NCI-H748 (cell line): ENCODE measurements at regions not wholly inside any gene's neighbourhood (a gene's known extent, or its start where the extent isn't known, plus 50 kb on each side); places are given as distances from the start of the nearest gene placed in this dataset.
A peak's percentile ranks its signal among the peaks of the same experiment; 100 is the strongest.

Experiments
- DNase-seq: peaks from one replicate; lab custom pipeline; 2025; ENCODE audit not compliant: unreplicated experiment; lab: John Stamatoyannopoulos, UW

DNA sequence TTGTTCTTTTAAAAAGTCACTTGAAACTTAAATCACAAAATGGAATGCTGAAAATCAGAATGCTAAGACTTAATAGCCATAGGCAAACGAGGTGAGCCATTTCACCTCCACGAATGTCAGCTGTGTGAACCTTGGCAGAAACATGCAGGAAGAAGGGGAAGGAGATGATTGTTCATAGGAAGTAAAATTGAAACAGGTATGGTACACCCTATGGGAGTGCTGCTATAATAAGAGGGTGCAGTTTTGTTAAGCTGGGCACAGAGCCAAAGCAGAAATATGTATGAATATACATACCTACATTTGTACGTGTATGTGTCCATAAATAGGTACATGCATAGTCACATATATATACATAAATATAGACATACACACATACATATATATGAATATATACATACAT lies 51.0 kb upstream of the SPINK5 start:
- DNase-seq, result no peak

GRCh38 chr5:148011398-148012137 lies 52.2 kb upstream of the SPINK5 start:
- DNase-seq, result no peak

DNA sequence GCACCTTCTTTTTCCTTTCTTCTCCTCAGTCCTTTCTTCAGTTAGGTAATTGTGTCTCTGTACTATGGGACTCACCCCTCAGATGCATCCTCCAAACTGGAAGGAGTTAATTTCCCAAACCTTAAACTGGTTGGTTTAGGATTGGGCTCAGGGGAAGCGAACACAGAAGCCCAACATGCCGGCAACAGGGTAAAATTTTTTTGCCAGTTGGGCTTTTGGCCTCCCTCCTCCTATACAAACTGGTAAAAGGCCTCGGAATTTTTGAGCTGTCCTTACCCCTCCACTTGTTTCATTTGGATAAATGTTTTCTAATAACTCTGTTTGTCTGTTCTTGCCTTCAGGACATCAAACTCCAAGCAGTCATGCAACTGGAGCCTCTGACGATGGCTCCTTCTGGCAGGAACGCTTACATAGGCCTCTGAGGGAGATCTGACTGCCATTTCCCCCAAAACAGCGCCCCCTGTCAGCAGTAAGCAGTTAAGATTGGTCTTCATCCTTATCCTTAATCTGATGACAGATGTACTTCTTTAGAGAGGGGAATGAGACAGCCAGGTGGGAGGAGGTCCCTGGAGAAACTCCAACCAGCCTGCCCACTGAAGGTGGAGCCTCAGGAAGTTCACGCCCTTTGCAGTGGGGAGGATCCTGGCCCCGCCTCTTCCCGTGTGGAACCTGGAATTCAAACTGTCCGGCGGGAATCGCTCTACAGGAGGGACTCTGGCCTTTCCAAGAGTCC lies 57.8 kb upstream of the SPINK5 start:
- peak; percentile 8 for DNase-seq

GRCh38 chr5:148003226-148003625 lies 60.6 kb upstream of the SPINK5 start:
- no peak for DNase-seq

DNA sequence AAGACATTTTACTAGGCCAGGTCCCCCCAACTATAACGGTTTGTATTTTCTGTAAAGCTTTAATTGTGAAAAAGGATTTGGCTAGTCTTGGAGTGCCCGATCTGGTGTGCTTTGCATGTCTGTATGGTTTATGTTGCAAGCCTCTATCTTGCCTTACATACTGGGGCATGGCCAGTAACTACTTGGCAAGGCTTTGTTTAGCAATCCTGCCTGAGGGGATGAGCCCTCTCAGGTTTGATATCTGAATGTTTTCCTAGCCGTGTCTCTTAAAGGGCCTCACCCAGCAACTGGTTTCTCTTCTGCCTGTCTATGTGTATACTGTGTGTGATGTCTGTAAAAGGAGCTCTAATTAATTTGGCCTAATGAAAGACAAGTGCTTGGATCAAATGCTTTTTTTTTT lies 61.3 kb upstream of the SPINK5 start:
- DNase-seq, result no peak

DNA sequence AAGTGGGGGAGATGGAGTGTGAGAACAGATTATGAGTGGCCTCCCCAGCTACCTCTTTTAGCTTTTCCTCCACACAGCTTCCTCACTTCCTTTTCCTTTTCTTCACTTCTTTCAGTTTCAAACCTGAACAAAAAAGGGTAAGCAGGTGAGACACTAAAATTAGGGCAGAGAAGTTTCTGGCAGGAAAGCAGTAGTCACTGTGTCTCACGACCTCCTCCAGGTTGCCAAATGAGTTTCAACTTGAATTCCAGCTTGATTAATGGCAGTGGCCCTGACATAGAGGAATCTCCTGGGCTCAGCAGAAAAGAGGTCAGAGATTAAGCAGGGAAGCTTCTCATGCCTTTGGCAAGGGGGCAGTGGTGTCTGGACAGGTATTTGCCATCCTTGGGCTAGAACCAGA lies 63.7 kb upstream of the SPINK5 start:
- DNase-seq, result no peak

- DNase-seq, result no peak
Measured at GRCh38 chr5:147998704-147999103, 65.1 kb upstream of the SPINK5 start.

GRCh38 chr5:147997486-147997885 lies 66.3 kb upstream of the SPINK5 start:
- no peak for DNase-seq

GRCh38 chr5:147996379-147996778 lies 67.4 kb upstream of the SPINK5 start:
- no peak for DNase-seq

DNA sequence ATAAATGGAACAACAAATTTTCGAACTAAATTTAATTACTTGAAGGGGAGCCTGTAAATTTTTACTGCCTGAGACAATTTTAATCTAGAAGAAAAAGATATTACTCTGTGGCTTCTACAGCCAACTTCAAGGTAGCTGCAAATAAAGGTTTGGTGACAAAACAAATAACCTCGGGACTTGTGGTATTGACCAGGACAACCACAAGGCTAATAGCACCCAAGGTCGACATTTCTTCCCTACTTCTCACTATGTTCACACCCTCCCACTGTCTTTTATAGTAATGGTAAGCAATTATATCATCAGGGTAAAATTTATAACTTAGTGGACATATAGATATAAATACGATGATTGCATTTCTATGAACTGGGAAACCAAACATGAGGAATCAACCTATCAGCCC lies 67.9 kb upstream of the SPINK5 start:
- DNase-seq, result no peak

DNA sequence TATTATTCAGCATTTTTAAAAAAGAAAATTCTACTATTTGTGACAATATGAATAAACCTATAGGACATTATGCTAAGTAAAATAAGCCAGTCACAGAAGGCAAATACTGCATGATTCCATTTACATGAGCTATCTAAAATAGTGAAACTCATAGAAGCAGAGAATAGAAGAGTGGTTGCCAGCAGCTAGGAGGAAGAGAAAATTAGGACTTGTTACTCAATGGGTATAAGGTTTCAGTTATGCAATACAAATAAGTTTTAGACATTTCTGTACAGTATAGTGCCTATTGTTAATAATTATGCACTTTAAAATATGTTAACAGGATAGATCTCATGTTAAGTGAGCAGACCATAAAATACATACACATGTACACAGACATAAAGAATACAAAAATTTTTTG lies 73.8 kb upstream of the SPINK5 start:
- no peak for DNase-seq

DNA sequence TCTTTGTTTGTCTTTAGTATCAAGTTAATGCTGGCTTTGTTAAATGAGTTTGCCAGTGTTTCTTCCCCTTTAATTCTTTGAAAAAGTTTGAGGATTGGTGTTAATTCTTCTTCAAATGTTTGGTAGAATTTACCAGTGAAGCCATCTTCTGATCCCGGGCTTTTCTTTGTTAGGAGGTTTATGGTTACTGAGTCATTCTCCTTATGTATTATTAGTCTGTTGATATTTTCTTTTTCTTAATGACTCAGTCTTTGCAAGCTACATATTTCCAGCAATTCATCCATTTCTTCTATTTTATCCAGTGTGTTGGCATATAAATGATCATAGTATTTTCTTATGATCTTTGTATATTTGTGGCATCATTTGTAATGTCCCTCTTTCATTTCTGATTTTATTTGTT lies 74.5 kb upstream of the SPINK5 start:
- DNase-seq, result no peak

DNA sequence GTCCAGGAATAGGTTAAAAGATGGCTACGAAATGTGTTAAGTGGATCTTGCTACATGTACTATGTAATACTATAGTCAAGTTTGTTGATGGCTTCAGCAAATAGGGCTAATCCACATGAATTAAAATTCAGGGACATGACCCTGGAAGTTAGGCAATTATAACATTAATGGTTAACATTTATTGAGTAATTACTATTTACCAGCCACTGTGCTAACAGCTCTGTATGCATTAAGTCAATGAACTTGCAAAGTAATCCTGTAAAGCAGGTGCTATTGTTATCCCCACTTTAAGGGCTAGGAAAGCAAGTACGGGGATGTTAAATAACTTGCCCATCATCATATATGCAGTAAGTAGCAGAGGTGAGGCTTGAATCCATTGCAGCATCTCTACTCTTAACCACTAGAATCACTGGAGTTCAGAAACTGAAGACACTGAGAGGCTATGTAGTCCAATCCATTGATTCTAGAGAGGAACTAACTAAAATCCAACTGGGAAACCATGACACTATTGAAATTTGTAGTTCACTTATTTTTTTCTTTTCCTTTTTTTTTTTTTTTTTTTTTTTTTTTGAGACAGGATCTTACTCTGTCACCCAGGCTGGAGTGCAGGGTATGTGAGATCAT lies 77.5 kb upstream of the SPINK5 start:
- DNase-seq, result peak; percentile 80

GRCh38 chr5:147985608-147986007 lies 78.2 kb upstream of the SPINK5 start:
- DNase-seq, result no peak

DNA sequence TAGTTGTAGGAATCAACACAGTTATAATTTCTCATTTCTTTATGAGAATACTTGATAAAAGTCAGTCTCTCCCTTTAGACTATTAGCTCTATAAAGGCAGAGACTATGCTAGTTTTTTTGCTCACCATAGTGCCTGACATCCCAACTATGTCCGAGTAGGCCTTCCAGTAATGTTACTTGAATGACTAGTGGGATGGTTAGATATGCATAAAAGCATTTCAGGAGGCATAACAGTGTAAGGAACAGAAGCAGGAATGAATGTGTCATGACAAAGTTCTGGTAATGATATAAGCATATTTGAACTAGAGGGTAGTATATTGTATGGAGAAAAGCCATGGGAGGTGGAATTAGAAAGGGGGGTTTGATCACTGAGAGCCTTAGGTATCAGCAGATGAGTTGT lies 77.4 kb upstream of the C5orf46 start:
- no peak for DNase-seq

GRCh38 chr5:147981074-147981473 lies 74.7 kb upstream of the C5orf46 start:
- peak; percentile 7 for DNase-seq

DNA sequence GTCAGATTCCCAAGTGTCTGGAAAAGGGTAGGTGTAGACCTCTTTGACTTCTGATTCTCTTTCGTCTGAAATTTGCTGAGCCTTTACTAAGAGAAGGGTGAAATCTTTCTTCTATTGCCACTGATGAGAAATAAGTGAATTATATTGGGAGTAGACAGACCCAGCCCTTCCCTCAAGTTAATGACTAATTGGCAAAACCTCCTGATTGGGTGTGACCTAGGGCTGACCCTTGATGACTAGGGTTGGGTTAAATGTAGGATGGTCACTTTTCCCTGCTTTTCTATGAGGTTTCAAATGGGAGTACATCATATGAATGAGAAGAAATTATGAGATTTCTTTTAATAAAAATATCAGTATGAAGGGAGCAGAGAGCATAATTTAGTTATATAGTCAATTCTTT lies 73.4 kb upstream of the C5orf46 start:
- no peak for DNase-seq

GRCh38 chr5:147972076-147972840 lies 65.9 kb upstream of the C5orf46 start:
- DNase-seq, result no peak

DNA sequence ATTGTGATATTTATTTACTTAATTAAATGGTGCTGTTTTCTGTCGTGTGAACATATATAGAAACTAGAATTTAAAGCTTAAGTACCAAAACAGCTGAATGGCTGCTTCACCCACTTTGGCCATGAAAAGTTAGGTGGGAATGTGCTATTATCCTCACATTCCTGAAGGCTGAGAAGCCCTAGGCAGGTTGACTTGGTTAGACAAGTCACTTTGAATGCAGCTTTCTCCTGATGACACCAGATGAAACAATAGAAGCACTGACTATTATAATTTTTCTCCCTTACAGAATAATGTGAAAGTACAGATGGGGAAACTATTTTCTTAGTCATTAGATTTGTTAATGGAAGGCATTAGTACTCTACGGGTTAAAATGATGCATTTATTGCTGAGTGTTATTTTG lies 65.1 kb upstream of the C5orf46 start:
- no peak for DNase-seq

DNA sequence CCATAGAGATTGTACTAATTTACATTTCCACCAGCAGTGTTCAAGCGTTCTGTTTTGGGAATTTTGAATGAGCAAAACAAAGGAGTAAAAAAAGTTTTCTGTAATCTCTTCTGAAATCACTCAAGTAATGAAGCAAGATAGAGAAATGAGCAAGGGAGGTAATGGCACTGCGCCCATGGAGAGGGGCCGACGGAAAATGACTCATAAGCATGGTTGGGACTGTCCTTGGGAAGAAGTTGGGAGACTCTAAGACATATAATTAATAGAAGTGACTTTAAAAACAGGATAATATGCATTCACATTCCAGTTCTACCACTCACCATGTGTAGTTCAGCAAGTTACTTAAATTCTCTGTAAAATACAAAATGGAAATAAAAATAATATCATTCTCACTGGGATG lies 62.5 kb upstream of the C5orf46 start:
- no peak for DNase-seq

DNA sequence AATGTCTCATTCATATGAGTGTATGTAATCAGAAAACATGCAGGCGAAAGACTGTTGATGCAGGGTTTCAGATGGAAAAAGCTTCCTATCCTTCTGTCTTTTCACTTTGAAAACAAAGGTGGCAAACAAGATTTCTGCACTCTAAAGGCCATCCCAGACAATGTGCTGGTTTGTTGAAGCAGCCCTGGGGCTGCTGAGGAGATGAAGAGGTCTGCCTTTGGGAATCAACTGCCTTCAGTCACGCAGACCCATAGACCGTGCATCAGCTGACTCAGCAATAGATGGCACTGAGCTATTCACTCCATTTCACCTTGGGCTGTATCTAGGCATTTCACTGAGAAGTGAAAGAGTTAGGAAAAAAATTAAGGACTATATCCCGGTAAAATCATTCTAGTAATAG lies 60.5 kb upstream of the C5orf46 start:
- no peak for DNase-seq

- no peak for DNase-seq
Measured at GRCh38 chr5:147966326-147966725, 60.0 kb upstream of the C5orf46 start.
